IgD-negative memory B cell (primary cell): ENCODE measurements at regions not wholly inside any gene's neighbourhood (a gene's known extent, or its start where the extent isn't known, plus 50 kb on each side); places are given as distances from the start of the nearest gene placed in this dataset.
"Not testable (repeated sequence)": the region's sequence is repeated elsewhere in the genome, so short reads cannot be mapped to it uniquely, and the experiment has no call there.

ENCODE experiments used
- H3K27ac Mint-ChIP-seq, 3 donors: one replicate each; pipeline ENCODE4 v1.8.0; 2020 to 2022; ENCODE audit warnings: mild to moderate bottlenecking in 3 of 3, mixed read lengths in 3 of 3, moderate library complexity in 1 of 3
- H3K27me3 Mint-ChIP-seq: one replicate; pipeline ENCODE4 v1.8.0; 2021; ENCODE audit warnings: mixed read lengths
- H3K36me3 Mint-ChIP-seq: one replicate; pipeline ENCODE4 v1.8.0; 2020; ENCODE audit warnings: mild to moderate bottlenecking, mixed read lengths
- H3K4me1 Mint-ChIP-seq, 3 donors: one replicate each; pipeline ENCODE4 v1.8.0; 2020 to 2022; ENCODE audit warnings: mixed read lengths in 3 of 3, mild to moderate bottlenecking in 1 of 3
- H3K4me3 Mint-ChIP-seq, 4 donors: one replicate each; pipeline ENCODE4 v1.8.0; 2020 to 2022; ENCODE audit warnings: mild to moderate bottlenecking in 4 of 4, mixed read lengths in 4 of 4, moderate library complexity in 3 of 4
- H3K9me3 Mint-ChIP-seq, 3 donors: one replicate each; pipeline ENCODE4 v1.8.0; 2020 to 2021; ENCODE audit warnings: mixed read lengths in 3 of 3, mild to moderate bottlenecking in 1 of 3

- no peak overlapping the region for H3K4me3 Mint-ChIP-seq
- no peaks in the 10 kb centered on the region for H3K9me3 Mint-ChIP-seq
- H3K27ac Mint-ChIP-seq, result no peak overlapping the region
- H3K36me3 Mint-ChIP-seq, result no peaks in the 10 kb centered on the region
- H3K27me3 Mint-ChIP-seq, result no peaks in the 10 kb centered on the region
- H3K4me1 Mint-ChIP-seq, result no peaks in the 10 kb centered on the region
These were observed 1311.5 kb upstream of the GJE1 start for GRCh38 chr6:140821196-140821595.

GRCh38 chr6:140817176-140817575 is 1315.5 kb upstream of the GJE1 start:
- H3K36me3 Mint-ChIP-seq, result no peaks in the 10 kb centered on the region
- H3K4me1 Mint-ChIP-seq, result no peaks in the 10 kb centered on the region

GRCh38 chr6:140816681-140817080 is 1316.0 kb upstream of the GJE1 start:
- Mint-ChIP-seq H3K9me3 (peaks cover 0 to 4% (median 0%) of the 10 kb centered on the region in 3 donors), H3K4me1 (peaks cover 0 to 2% (median 1%) of the 10 kb centered on the region in 3 donors), H3K27ac (no peak overlapping the region), H3K4me3 (no peak overlapping the region), H3K36me3 (no peaks in the 10 kb centered on the region), H3K27me3 (no peaks in the 10 kb centered on the region)

More at GRCh38 chr6:140817176-140817575, 1315.5 kb upstream of the GJE1 start:
- H3K27me3 Mint-ChIP-seq, result no peaks in the 10 kb centered on the region
- H3K27ac Mint-ChIP-seq, result no peak overlapping the region
- H3K4me3 Mint-ChIP-seq, result no peak overlapping the region
- H3K9me3 Mint-ChIP-seq, result peaks cover 0 to 4% (median 0%) of the 10 kb centered on the region in 3 donors

- H3K4me1 Mint-ChIP-seq, result peaks cover 0 to 8% (median 5%) of the 10 kb centered on the region in 3 donors
- H3K36me3 Mint-ChIP-seq, result no peaks in the 10 kb centered on the region
- no peak overlapping the region for H3K27ac Mint-ChIP-seq
- H3K4me3 Mint-ChIP-seq, result no peak overlapping the region
- H3K9me3 Mint-ChIP-seq, result peaks cover 0 to 4% (median 1%) of the 10 kb centered on the region in 3 donors
- peaks cover 2% of the 10 kb centered on the region for H3K27me3 Mint-ChIP-seq
These were observed 1320.1 kb upstream of the GJE1 start for GRCh38 chr6:140812636-140813035.

- H3K27me3 Mint-ChIP-seq, result peaks cover 2% of the 10 kb centered on the region
- H3K4me3 Mint-ChIP-seq, result peak overlapping the region in 1 of 4 donors; percentile 60
- H3K9me3 Mint-ChIP-seq, result peaks cover 0 to 4% (median 1%) of the 10 kb centered on the region in 3 donors
- H3K36me3 Mint-ChIP-seq, result no peaks in the 10 kb centered on the region
- H3K27ac Mint-ChIP-seq, result no peak overlapping the region
- H3K4me1 Mint-ChIP-seq, result peaks cover 0 to 8% (median 5%) of the 10 kb centered on the region in 3 donors
These were observed 1321.1 kb upstream of the GJE1 start for GRCh38 chr6:140811642-140812041.

- peaks cover 0 to 8% (median 5%) of the 10 kb centered on the region in 3 donors for H3K4me1 Mint-ChIP-seq
- H3K9me3 Mint-ChIP-seq, result peaks cover 0 to 4% (median 1%) of the 10 kb centered on the region in 3 donors
- peaks cover 2% of the 10 kb centered on the region for H3K27me3 Mint-ChIP-seq
- no peaks in the 10 kb centered on the region for H3K36me3 Mint-ChIP-seq
- H3K27ac Mint-ChIP-seq, result no peak overlapping the region
- H3K4me3 Mint-ChIP-seq, result no peak overlapping the region
These were observed 1323.0 kb upstream of the GJE1 start for GRCh38 chr6:140809694-140810101.

GRCh38 chr6:140806431-140806830 is 1326.3 kb upstream of the GJE1 start:
- Mint-ChIP-seq H3K9me3 (peaks cover 0 to 1% (median 0%) of the 10 kb centered on the region in 3 donors), H3K4me3 (no peak overlapping the region), H3K27me3 (peaks cover under 1% of the 10 kb centered on the region)

GRCh38 chr6:140794544-140794943 is 1338.2 kb upstream of the GJE1 start:
- no peak overlapping the region for H3K4me3 Mint-ChIP-seq
- no peaks in the 10 kb centered on the region for H3K27me3 Mint-ChIP-seq
- no peak overlapping the region for H3K27ac Mint-ChIP-seq
- no peaks in the 10 kb centered on the region for H3K4me1 Mint-ChIP-seq
- H3K9me3 Mint-ChIP-seq, result peaks cover 2 to 4% (median 4%) of the 10 kb centered on the region in 3 donors
- no peaks in the 10 kb centered on the region for H3K36me3 Mint-ChIP-seq

More at GRCh38 chr6:140806431-140806830, 1326.3 kb upstream of the GJE1 start:
- Mint-ChIP-seq H3K27ac (no peak overlapping the region), H3K36me3 (no peaks in the 10 kb centered on the region), H3K4me1 (peaks cover 0 to 5% (median 1%) of the 10 kb centered on the region in 3 donors)

GRCh38 chr6:140790109-140790508 is 1342.6 kb upstream of the GJE1 start:
- Mint-ChIP-seq H3K27ac (no peak overlapping the region), H3K36me3 (no peaks in the 10 kb centered on the region)

GRCh38 chr6:140789466-140789865 is 1343.3 kb upstream of the GJE1 start:
- H3K4me3 Mint-ChIP-seq, result no peak overlapping the region
- no peaks in the 10 kb centered on the region for H3K27me3 Mint-ChIP-seq
- H3K36me3 Mint-ChIP-seq, result no peaks in the 10 kb centered on the region
- no peak overlapping the region for H3K27ac Mint-ChIP-seq
- peaks cover 0 to 4% (median 0%) of the 10 kb centered on the region in 3 donors for H3K9me3 Mint-ChIP-seq
- H3K4me1 Mint-ChIP-seq, result no peaks in the 10 kb centered on the region

More at GRCh38 chr6:140790109-140790508, 1342.6 kb upstream of the GJE1 start:
- no peaks in the 10 kb centered on the region for H3K4me1 Mint-ChIP-seq
- H3K9me3 Mint-ChIP-seq, result peaks cover 0 to 4% (median 0%) of the 10 kb centered on the region in 3 donors
- no peak overlapping the region for H3K4me3 Mint-ChIP-seq
- H3K27me3 Mint-ChIP-seq, result no peaks in the 10 kb centered on the region

GRCh38 chr6:140785926-140786325 is 1346.8 kb upstream of the GJE1 start:
- Mint-ChIP-seq H3K27ac (no peak overlapping the region), H3K4me1 (no peaks in the 10 kb centered on the region), H3K4me3 (no peak overlapping the region), H3K9me3 (no peaks in the 10 kb centered on the region), H3K36me3 (no peaks in the 10 kb centered on the region), H3K27me3 (no peaks in the 10 kb centered on the region)

- H3K27ac Mint-ChIP-seq, result no peak overlapping the region
- H3K4me3 Mint-ChIP-seq, result no peak overlapping the region
- no peaks in the 10 kb centered on the region for H3K4me1 Mint-ChIP-seq
- no peaks in the 10 kb centered on the region for H3K36me3 Mint-ChIP-seq
- H3K9me3 Mint-ChIP-seq, result no peaks in the 10 kb centered on the region
- H3K27me3 Mint-ChIP-seq, result no peaks in the 10 kb centered on the region
These were observed 1348.2 kb upstream of the GJE1 start for GRCh38 chr6:140784573-140784972.

GRCh38 chr6:140783504-140783903 is 1349.2 kb upstream of the GJE1 start:
- H3K27ac Mint-ChIP-seq, H3K27me3 Mint-ChIP-seq, H3K9me3 Mint-ChIP-seq, H3K4me3 Mint-ChIP-seq, H3K36me3 Mint-ChIP-seq, H3K4me1 Mint-ChIP-seq: not testable (repeated sequence)

- H3K36me3 Mint-ChIP-seq, result no peaks in the 10 kb centered on the region
- H3K27ac Mint-ChIP-seq, result no peak overlapping the region
- no peaks in the 10 kb centered on the region for H3K27me3 Mint-ChIP-seq
- no peak overlapping the region for H3K4me3 Mint-ChIP-seq
- no peaks in the 10 kb centered on the region for H3K4me1 Mint-ChIP-seq
- no peaks in the 10 kb centered on the region for H3K9me3 Mint-ChIP-seq
These were observed 1349.8 kb upstream of the GJE1 start for GRCh38 chr6:140782941-140783340.

GRCh38 chr6:140779991-140780596 is 1352.6 kb upstream of the GJE1 start:
- Mint-ChIP-seq H3K4me3 (no peak overlapping the region), H3K4me1 (no peaks in the 10 kb centered on the region), H3K36me3 (no peaks in the 10 kb centered on the region), H3K9me3 (no peaks in the 10 kb centered on the region), H3K27ac (no peak overlapping the region), H3K27me3 (no peaks in the 10 kb centered on the region)

- Mint-ChIP-seq H3K27me3 (no peaks in the 10 kb centered on the region), H3K9me3 (no peaks in the 10 kb centered on the region), H3K36me3 (no peaks in the 10 kb centered on the region), H3K4me3 (no peak overlapping the region), H3K4me1 (no peaks in the 10 kb centered on the region), H3K27ac (no peak overlapping the region)
These were observed 1353.4 kb upstream of the GJE1 start for GRCh38 chr6:140779341-140779740.
